Neural progenitor cell (in vitro differentiated cells): ENCODE measurements at regions not wholly inside any gene's neighbourhood (a gene's known extent, or its start where the extent isn't known, plus 50 kb on each side); places are given as distances from the start of the nearest gene placed in this dataset.

ENCODE experiments used
- DNase-seq: peaks from one replicate; pipeline ENCODE4 v3.0.0-alpha.2; 2016; ENCODE audit warnings: low spot score
- H2AFZ ChIP-seq: fragments of 200-600 bp; sonication (generic); replicated peaks from 2 replicates; pipeline ENCODE4 v1.6.1; 2016; ENCODE audit warnings: antibody characterized with exemption
- H3F3A ChIP-seq: fragments of 200-600 bp; sonication (generic); 2 replicates; pipeline ENCODE4 v1.6.1; 2016; ENCODE audit warnings: antibody characterized with exemption, low read depth
- H3K27ac ChIP-seq: fragments of 200-600 bp; sonication (generic); 2 replicates; pipeline ENCODE4 v1.5.1; 2016; ENCODE audit warnings: mild to moderate bottlenecking
- H3K27me3 ChIP-seq: fragments of 200-600 bp; sonication (generic); 2 replicates; pipeline ENCODE4 v1.6.1; 2016; ENCODE audit warnings: mild to moderate bottlenecking, moderate library complexity
- H3K36me3 ChIP-seq: fragments of 200-600 bp; sonication (generic); 2 replicates; pipeline ENCODE4 v1.5.1; 2016
- H3K4me1 ChIP-seq: fragments of 200-600 bp; sonication (generic); 2 replicates; pipeline ENCODE4 v1.6.1; 2016; ENCODE audit warnings: mixed run types
- H3K4me2 ChIP-seq: fragments of 200-600 bp; sonication (generic); 2 replicates; pipeline ENCODE4 v1.6.1; 2016
- H3K4me3 ChIP-seq: fragments of 200-600 bp; sonication (generic); 2 replicates; pipeline ENCODE4 v1.5.1; 2016
- H3K79me2 ChIP-seq: fragments of 200-600 bp; sonication (generic); 2 replicates; pipeline ENCODE4 v1.6.1; 2016; ENCODE audit warnings: low read depth
- H3K9ac ChIP-seq: fragments of 200-600 bp; sonication (generic); 2 replicates; pipeline ENCODE4 v1.6.1; 2016
- H3K9me3 ChIP-seq: fragments of 200-600 bp; sonication (generic); 2 replicates; pipeline ENCODE4 v1.5.1; 2016; ENCODE audit warnings: low read depth
- H4K20me1 ChIP-seq: fragments of 200-600 bp; sonication (generic); 2 replicates; pipeline ENCODE4 v1.6.1; 2016; ENCODE audit warnings: low read depth
- H3K27ac Mint-ChIP-seq: 3 replicates; pipeline ENCODE4 v1.8.0; 2021; ENCODE audit warnings: mixed read lengths
- H3K27me3 Mint-ChIP-seq: 2 replicates; pipeline ENCODE4 v1.8.0; 2022; ENCODE audit warnings: low read depth, mild to moderate bottlenecking, inconsistent platforms, moderate library complexity, mixed read lengths; ENCODE audit not compliant: insufficient read depth
- H3K36me3 Mint-ChIP-seq: 3 replicates; pipeline ENCODE4 v1.8.0; 2021; ENCODE audit warnings: mixed read lengths
- H3K4me1 Mint-ChIP-seq: 3 replicates; pipeline ENCODE4 v1.8.0; 2021; ENCODE audit warnings: mixed read lengths
- H3K4me3 Mint-ChIP-seq: 3 replicates; pipeline ENCODE4 v1.8.0; 2021; ENCODE audit warnings: mild to moderate bottlenecking, moderate library complexity, mixed read lengths
- H3K9me3 Mint-ChIP-seq: 3 replicates; pipeline ENCODE4 v1.8.0; 2020; ENCODE audit warnings: mixed read lengths
- EZH2 ChIP-seq: fragments of 200-600 bp; sonication (generic); IDR thresholded peaks from 2 replicates; pipeline ENCODE4 v1.6.1; 2017; ENCODE audit warnings: antibody characterized with exemption, mild to moderate bottlenecking, moderate library complexity
- EZH2phosphoT487 ChIP-seq: fragments of 200-600 bp; sonication (generic); IDR thresholded peaks from 2 replicates; pipeline ENCODE4 v1.6.1; 2017; ENCODE audit warnings: antibody characterized with exemption
- TF ChIP-seq, protein P1 (sequence below): fragments of 200-600 bp; sonication (generic); IDR thresholded peaks from 2 replicates; pipeline ENCODE4 v1.5.1; 2017; ENCODE audit warnings: antibody characterized with exemption, mild to moderate bottlenecking

DNA sequence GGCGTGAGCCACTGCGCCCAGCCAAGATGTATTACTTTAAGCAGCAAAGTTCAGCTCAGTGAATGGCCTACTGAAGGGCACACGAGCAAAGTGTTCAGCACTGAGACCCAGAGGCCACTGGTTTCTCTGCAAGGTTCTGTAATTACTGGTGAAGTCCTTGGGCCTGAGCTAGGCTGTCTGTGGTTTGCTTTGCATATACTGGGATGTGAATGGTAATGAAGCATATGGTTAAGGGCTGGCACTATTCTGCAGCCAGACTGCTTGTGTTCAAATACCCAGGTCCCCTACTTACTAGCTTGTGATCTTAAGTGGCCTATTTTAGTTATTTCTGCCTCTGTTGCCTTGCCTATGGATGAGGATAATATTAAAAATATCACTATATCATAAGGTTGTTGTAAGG is 72.0 kb downstream of the LLPH start:
- Mint-ChIP-seq H3K9me3 (peaks cover 2% of the 10 kb centered on the region), H3K27me3 (peaks cover 5% of the 10 kb centered on the region), H3K27ac (peak overlapping the region; percentile 34), H3K4me1 (peaks cover 42% of the 10 kb centered on the region), H3K4me3 (no peak overlapping the region), H3K36me3 (no peaks in the 10 kb centered on the region)
- no peaks in the 10 kb centered on the region for H3K9me3 ChIP-seq
- no peak overlapping the region for H3K9ac ChIP-seq
- no peaks in the 10 kb centered on the region for H3K79me2 ChIP-seq
- H3K36me3 ChIP-seq = no peaks in the 10 kb centered on the region
- H3F3A ChIP-seq = no peaks in the 10 kb centered on the region
- no peaks in the 10 kb centered on the region for H4K20me1 ChIP-seq
- peaks cover 12% of the 10 kb centered on the region for H3K4me1 ChIP-seq
- TF ChIP-seq EZH2 = no peak
- TF ChIP-seq EZH2phosphoT487 = no peak
- TF ChIP-seq, protein P1, sequence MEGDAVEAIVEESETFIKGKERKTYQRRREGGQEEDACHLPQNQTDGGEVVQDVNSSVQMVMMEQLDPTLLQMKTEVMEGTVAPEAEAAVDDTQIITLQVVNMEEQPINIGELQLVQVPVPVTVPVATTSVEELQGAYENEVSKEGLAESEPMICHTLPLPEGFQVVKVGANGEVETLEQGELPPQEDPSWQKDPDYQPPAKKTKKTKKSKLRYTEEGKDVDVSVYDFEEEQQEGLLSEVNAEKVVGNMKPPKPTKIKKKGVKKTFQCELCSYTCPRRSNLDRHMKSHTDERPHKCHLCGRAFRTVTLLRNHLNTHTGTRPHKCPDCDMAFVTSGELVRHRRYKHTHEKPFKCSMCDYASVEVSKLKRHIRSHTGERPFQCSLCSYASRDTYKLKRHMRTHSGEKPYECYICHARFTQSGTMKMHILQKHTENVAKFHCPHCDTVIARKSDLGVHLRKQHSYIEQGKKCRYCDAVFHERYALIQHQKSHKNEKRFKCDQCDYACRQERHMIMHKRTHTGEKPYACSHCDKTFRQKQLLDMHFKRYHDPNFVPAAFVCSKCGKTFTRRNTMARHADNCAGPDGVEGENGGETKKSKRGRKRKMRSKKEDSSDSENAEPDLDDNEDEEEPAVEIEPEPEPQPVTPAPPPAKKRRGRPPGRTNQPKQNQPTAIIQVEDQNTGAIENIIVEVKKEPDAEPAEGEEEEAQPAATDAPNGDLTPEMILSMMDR = no peak
- no peak for DNase-seq
- no peaks in the 10 kb centered on the region for H3K27me3 ChIP-seq
- H2AFZ ChIP-seq = no peak overlapping the region
- H3K4me3 ChIP-seq = no peak overlapping the region
- H3K27ac ChIP-seq = no peak overlapping the region
- H3K4me2 ChIP-seq = no peak overlapping the region

DNA sequence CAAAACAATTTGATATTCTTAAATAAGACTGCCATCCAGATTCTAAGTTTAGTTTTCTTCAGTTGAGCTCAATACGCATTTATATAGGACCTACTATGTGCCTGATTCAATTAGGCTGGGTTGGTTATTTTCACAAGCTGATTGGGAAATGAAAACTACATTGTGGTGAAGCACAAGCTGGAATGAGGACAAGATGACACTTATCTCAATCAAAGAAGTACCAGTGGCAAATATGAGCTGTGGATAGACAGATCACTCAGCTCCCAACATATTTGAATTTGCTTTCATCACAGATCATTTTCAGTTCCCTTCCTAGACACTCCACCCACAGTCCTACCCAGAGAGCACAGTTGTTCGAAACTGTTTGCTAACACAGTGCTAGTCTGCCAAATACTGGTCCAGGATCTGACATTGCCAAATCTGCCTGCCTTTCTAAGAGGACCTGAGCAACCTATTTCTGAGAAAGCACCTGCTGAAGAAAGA is 74.7 kb downstream of the LLPH start:
- Histone ChIP-seq H3K4me2 (no peak overlapping the region), H3K79me2 (no peaks in the 10 kb centered on the region), H3K4me3 (no peak overlapping the region), H3K36me3 (no peaks in the 10 kb centered on the region), H2AFZ (peak overlapping the region; percentile 38), H3K9ac (no peak overlapping the region), H3K27ac (no peak overlapping the region), H3K4me1 (no peaks in the 10 kb centered on the region), H3F3A (no peaks in the 10 kb centered on the region), H3K27me3 (no peaks in the 10 kb centered on the region), H3K9me3 (no peaks in the 10 kb centered on the region), H4K20me1 (no peaks in the 10 kb centered on the region)
- Mint-ChIP-seq H3K4me3 (no peak overlapping the region), H3K27ac (no peak overlapping the region), H3K4me1 (peaks cover 24% of the 10 kb centered on the region), H3K9me3 (peaks cover 2% of the 10 kb centered on the region), H3K36me3 (no peaks in the 10 kb centered on the region), H3K27me3 (peaks cover 4% of the 10 kb centered on the region)
- DNase-seq = no peak
- TF ChIP-seq EZH2phosphoT487 = no peak

DNA sequence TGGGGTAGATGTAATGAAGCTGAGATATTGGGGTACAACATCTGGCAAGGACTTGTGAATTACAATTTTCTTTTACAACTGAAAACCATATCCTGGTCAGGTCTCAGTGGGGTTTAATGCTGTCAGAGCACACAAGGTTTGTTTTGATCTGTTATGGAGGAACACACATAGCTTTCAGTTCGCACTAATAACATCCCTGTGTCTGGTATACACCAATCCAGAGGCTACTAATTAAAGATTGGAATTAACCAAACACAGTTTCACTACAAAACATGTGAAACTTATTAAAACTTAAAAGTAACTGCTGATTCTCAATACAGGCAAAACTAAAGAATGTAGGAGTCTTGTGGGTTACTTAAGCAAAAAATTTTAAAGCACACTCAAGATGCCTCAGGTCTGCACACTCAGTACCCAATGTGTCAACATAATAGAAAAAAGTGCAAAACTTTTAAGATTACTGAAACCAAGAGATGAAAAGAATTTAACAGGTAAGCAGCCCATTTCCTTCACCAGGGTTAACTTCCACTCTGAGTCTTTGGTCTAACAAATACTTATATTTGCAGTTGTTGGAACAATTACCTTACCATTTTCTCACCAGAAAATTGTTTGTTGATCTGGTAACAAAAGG is 77.4 kb downstream of the LLPH start:
- no peaks in the 10 kb centered on the region for H3K27me3 Mint-ChIP-seq
- Histone ChIP-seq H3F3A (no peaks in the 10 kb centered on the region), H3K9ac (no peak overlapping the region), H3K79me2 (no peaks in the 10 kb centered on the region), H2AFZ (no peak overlapping the region), H3K9me3 (no peaks in the 10 kb centered on the region), H3K4me3 (no peak overlapping the region), H3K4me1 (no peaks in the 10 kb centered on the region), H3K27me3 (no peaks in the 10 kb centered on the region), H3K4me2 (no peak overlapping the region), H3K27ac (no peak overlapping the region), H3K36me3 (no peaks in the 10 kb centered on the region), H4K20me1 (no peaks in the 10 kb centered on the region)
- H3K4me3 Mint-ChIP-seq = no peak overlapping the region
- no peaks in the 10 kb centered on the region for H3K36me3 Mint-ChIP-seq
- TF ChIP-seq EZH2 = no peak
- no peak for TF ChIP-seq EZH2phosphoT487
- TF ChIP-seq, protein P1 = no peak
- no peak overlapping the region for H3K27ac Mint-ChIP-seq
- peaks cover 2% of the 10 kb centered on the region for H3K4me1 Mint-ChIP-seq
- DNase-seq = no peak
- no peaks in the 10 kb centered on the region for H3K9me3 Mint-ChIP-seq

DNA sequence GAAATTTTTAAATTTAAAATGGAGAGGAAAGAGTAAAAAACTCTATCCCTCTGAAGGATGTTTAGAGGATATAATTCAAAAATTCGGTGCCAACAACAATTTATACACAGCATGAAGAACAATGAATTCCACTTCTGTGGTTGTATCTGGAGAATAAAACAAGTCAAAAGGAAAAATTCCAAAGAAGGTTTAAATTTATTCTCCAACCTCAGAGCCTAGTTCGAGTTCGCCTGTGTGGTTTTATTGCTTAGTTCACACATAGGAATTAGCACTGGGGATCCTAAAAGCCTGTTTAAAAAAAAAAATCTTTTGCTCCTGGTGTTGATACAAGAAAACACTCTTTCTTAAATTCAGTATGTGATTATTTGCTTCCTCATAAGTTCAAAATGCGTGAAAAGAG is 79.2 kb downstream of the LLPH start:
- DNase-seq = no peak

More for the DNA sequence above, 79.2 kb downstream of the LLPH start:
- TF ChIP-seq EZH2 (no peak), EZH2phosphoT487 (no peak)
- TF ChIP-seq, protein P1 = no peak
- Histone ChIP-seq H3K36me3 (no peaks in the 10 kb centered on the region), H2AFZ (no peak overlapping the region), H3K9me3 (no peaks in the 10 kb centered on the region), H3K27ac (no peak overlapping the region), H3K27me3 (no peaks in the 10 kb centered on the region), H4K20me1 (no peaks in the 10 kb centered on the region), H3K9ac (no peak overlapping the region), H3F3A (no peaks in the 10 kb centered on the region), H3K4me3 (no peak overlapping the region), H3K4me2 (no peak overlapping the region), H3K79me2 (no peaks in the 10 kb centered on the region), H3K4me1 (no peaks in the 10 kb centered on the region)
- H3K4me1 Mint-ChIP-seq = peaks cover 2% of the 10 kb centered on the region
- H3K27me3 Mint-ChIP-seq = no peaks in the 10 kb centered on the region
- no peak overlapping the region for H3K27ac Mint-ChIP-seq
- no peaks in the 10 kb centered on the region for H3K9me3 Mint-ChIP-seq
- H3K36me3 Mint-ChIP-seq = no peaks in the 10 kb centered on the region
- no peak overlapping the region for H3K4me3 Mint-ChIP-seq
